WTC11 (cell line): ENCODE measurements at regions not wholly inside any gene's neighbourhood (a gene's known extent, or its start where the extent isn't known, plus 50 kb on each side); places are given as distances from the start of the nearest gene placed in this dataset.

Experiments used
- ARID4B ChIP-seq: sonication (generic); formaldehyde crosslinking; IDR thresholded peaks from 2 replicates; pipeline ENCODE4 v1.8.0; 2023; ENCODE audit warnings: missing genetic modification reagents, mild to moderate bottlenecking, borderline replicate concordance
- CTCF ChIP-seq: fragments of 200-600 bp; IDR thresholded peaks from 2 replicates; pipeline ENCODE4 v1.8.0; 2022; ENCODE audit warnings: antibody characterized with exemption
- ERG ChIP-seq: fragments of 250-450 bp; sonication (Bioruptor Pico); IDR thresholded peaks from 2 replicates; pipeline ENCODE4 v1.8.0; 2021; ENCODE audit warnings: mild to moderate bottlenecking
- MLX ChIP-seq: sonication (generic); formaldehyde crosslinking; IDR thresholded peaks from 2 replicates; pipeline ENCODE4 v1.8.1; 2023; ENCODE audit warnings: mild to moderate bottlenecking, missing genetic modification reagents, moderate library complexity
- NFATC4 ChIP-seq: fragments of 250-450 bp; sonication (Bioruptor Pico); IDR thresholded peaks from 2 replicates; pipeline ENCODE4 v1.9.0; 2021; ENCODE audit warnings: mild to moderate bottlenecking
- STAT6 ChIP-seq: sonication (generic); formaldehyde crosslinking; conservative IDR thresholded peaks from 2 replicates; pipeline ENCODE4 v1.8.1; 2023; ENCODE audit warnings: mild to moderate bottlenecking, low read depth, missing genetic modification reagents, moderate library complexity
- USF1 ChIP-seq: sonication (generic); formaldehyde crosslinking; IDR thresholded peaks from 2 replicates; pipeline ENCODE4 v1.8.0; 2022; ENCODE audit warnings: mild to moderate bottlenecking, missing genetic modification reagents
- ZNF281 ChIP-seq: sonication (generic); formaldehyde crosslinking; IDR thresholded peaks from 2 replicates; pipeline ENCODE4 v1.8.0; 2023; ENCODE audit warnings: mild to moderate bottlenecking, missing genetic modification reagents
- TF ChIP-seq, protein P1 (sequence below): sonication (generic); formaldehyde crosslinking; IDR thresholded peaks from 2 replicates; pipeline ENCODE4 v1.8.1; 2022; ENCODE audit warnings: mild to moderate bottlenecking, moderate library complexity, missing genetic modification reagents
- TF ChIP-seq, protein P2 (sequence below): sonication (generic); formaldehyde crosslinking; IDR thresholded peaks from 2 replicates; pipeline ENCODE4 v1.8.0; 2022; ENCODE audit warnings: mild to moderate bottlenecking, missing genetic modification reagents
- TF ChIP-seq, protein P3 (sequence below): sonication (generic); formaldehyde crosslinking; IDR thresholded peaks from 2 replicates; pipeline ENCODE4 v1.8.0; 2022; ENCODE audit warnings: missing genetic modification reagents

DNA sequence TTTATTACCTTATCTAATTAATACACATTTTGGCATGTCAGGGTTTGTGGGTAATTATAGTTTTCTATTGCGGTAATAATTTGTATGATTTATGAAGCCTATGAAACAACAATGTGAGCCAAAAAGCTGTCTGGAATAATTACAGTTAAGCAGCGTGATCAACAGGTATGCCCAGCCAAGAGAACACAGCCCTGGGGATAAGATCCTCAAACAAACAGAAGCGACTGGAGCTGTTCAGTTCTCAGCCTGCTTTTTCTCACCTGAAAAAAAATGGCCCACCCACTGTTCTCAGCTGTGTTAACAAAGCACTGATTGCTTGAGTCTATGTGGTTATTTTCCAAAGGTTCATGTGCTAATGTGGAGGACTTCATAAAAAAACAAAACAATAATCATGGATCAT is 855.8 kb downstream of the GATA3 start (continued):
- TF ChIP-seq STAT6 (CRISPR knock-in tag) (no peak), CTCF (no peak), ERG (CRISPR knock-in tag) (no peak), NFATC4 (no peak), MLX (CRISPR knock-in tag) (no peak), USF1 (no peak), ARID4B (CRISPR knock-in tag) (no peak), ZNF281 (CRISPR knock-in tag) (no peak)
- TF ChIP-seq, protein P1, sequence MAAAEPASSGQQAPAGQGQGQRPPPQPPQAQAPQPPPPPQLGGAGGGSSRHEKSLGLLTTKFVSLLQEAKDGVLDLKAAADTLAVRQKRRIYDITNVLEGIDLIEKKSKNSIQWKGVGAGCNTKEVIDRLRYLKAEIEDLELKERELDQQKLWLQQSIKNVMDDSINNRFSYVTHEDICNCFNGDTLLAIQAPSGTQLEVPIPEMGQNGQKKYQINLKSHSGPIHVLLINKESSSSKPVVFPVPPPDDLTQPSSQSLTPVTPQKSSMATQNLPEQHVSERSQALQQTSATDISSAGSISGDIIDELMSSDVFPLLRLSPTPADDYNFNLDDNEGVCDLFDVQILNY (CRISPR knock-in tag), result no peak
- TF ChIP-seq, protein P2, sequence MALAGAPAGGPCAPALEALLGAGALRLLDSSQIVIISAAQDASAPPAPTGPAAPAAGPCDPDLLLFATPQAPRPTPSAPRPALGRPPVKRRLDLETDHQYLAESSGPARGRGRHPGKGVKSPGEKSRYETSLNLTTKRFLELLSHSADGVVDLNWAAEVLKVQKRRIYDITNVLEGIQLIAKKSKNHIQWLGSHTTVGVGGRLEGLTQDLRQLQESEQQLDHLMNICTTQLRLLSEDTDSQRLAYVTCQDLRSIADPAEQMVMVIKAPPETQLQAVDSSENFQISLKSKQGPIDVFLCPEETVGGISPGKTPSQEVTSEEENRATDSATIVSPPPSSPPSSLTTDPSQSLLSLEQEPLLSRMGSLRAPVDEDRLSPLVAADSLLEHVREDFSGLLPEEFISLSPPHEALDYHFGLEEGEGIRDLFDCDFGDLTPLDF (CRISPR knock-in tag), result no peak
- TF ChIP-seq, protein P3, sequence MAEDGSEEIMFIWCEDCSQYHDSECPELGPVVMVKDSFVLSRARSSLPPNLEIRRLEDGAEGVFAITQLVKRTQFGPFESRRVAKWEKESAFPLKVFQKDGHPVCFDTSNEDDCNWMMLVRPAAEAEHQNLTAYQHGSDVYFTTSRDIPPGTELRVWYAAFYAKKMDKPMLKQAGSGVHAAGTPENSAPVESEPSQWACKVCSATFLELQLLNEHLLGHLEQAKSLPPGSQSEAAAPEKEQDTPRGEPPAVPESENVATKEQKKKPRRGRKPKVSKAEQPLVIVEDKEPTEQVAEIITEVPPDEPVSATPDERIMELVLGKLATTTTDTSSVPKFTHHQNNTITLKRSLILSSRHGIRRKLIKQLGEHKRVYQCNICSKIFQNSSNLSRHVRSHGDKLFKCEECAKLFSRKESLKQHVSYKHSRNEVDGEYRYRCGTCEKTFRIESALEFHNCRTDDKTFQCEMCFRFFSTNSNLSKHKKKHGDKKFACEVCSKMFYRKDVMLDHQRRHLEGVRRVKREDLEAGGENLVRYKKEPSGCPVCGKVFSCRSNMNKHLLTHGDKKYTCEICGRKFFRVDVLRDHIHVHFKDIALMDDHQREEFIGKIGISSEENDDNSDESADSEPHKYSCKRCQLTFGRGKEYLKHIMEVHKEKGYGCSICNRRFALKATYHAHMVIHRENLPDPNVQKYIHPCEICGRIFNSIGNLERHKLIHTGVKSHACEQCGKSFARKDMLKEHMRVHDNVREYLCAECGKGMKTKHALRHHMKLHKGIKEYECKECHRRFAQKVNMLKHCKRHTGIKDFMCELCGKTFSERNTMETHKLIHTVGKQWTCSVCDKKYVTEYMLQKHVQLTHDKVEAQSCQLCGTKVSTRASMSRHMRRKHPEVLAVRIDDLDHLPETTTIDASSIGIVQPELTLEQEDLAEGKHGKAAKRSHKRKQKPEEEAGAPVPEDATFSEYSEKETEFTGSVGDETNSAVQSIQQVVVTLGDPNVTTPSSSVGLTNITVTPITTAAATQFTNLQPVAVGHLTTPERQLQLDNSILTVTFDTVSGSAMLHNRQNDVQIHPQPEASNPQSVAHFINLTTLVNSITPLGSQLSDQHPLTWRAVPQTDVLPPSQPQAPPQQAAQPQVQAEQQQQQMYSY (CRISPR knock-in tag), result no peak
- TF ChIP-seq, all 79 proteins: peak for 0
